ENCODE measurements at regions not wholly inside any gene's neighbourhood (a gene's known extent, or its start where the extent isn't known, plus 50 kb on each side); places are given as distances from the start of the nearest gene placed in this dataset.

DNA sequence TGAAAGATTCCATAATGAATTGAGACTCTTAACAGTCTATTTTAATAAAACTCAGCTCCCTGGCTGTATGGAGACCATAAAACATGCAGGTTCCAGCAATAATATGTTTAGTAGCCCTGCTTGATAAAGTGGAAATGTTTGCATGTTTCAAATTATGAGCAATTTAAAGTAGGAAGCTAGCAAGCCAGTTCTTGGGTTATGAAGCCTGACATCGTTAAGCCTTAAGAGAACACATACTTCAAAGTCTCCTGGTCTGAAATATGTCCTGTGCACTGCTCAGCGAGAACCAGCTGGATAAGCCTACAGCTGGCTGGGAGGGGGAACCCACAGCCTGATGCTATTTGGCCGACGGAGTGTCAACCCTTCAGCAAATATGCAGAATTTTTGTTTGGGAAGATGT lies 140.3 kb downstream of the SALL1 start:
- peaks cover 6% of the 10 kb centered on the region for H3K4me1 ChIP-seq (ENCODE audit: control insufficient read depth, insufficient read depth, low read length)
- H3K27ac ChIP-seq (ENCODE audit: low read depth, low read length), result no peak overlapping the region
- H3K9ac ChIP-seq (ENCODE audit: extremely low read depth, low read length, poor library complexity, severe bottlenecking), result no peak overlapping the region
- H3K36me3 ChIP-seq (ENCODE audit: control insufficient read depth, insufficient read depth, low read length), result no peaks in the 10 kb centered on the region
- H3K27me3 ChIP-seq (ENCODE audit: control insufficient read depth, insufficient read depth, low read length, poor library complexity, severe bottlenecking), result no peaks in the 10 kb centered on the region
- H3K4me3 ChIP-seq (ENCODE audit: low read length), result no peak overlapping the region
- no peak overlapping the region for H3K27ac Mint-ChIP-seq
- no peaks in the 10 kb centered on the region for H3K36me3 Mint-ChIP-seq (ENCODE audit: low read depth)
- no peak for DNase-seq
- peaks cover 8% of the 10 kb centered on the region for H3K9me3 Mint-ChIP-seq
- H3K9me3 ChIP-seq (ENCODE audit: control insufficient read depth, low read length), result no peaks in the 10 kb centered on the region
- peaks cover 17% of the 10 kb centered on the region for H3K4me1 Mint-ChIP-seq
- TF ChIP-seq, protein P1, sequence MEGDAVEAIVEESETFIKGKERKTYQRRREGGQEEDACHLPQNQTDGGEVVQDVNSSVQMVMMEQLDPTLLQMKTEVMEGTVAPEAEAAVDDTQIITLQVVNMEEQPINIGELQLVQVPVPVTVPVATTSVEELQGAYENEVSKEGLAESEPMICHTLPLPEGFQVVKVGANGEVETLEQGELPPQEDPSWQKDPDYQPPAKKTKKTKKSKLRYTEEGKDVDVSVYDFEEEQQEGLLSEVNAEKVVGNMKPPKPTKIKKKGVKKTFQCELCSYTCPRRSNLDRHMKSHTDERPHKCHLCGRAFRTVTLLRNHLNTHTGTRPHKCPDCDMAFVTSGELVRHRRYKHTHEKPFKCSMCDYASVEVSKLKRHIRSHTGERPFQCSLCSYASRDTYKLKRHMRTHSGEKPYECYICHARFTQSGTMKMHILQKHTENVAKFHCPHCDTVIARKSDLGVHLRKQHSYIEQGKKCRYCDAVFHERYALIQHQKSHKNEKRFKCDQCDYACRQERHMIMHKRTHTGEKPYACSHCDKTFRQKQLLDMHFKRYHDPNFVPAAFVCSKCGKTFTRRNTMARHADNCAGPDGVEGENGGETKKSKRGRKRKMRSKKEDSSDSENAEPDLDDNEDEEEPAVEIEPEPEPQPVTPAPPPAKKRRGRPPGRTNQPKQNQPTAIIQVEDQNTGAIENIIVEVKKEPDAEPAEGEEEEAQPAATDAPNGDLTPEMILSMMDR (conservative IDR thresholded peaks at IDR 0.05), result no peak
- H3K27me3 Mint-ChIP-seq (ENCODE audit: insufficient read depth), result peaks cover 10% of the 10 kb centered on the region
- H3K4me3 Mint-ChIP-seq, result no peak overlapping the region
- 85 to 93% methylated on average over 2 to 4 of the region's 4 CpGs for WGBS, 2 experiments (ENCODE audit: insufficient coverage in 1 of 2, insufficient read length in 1 of 2)

DNA sequence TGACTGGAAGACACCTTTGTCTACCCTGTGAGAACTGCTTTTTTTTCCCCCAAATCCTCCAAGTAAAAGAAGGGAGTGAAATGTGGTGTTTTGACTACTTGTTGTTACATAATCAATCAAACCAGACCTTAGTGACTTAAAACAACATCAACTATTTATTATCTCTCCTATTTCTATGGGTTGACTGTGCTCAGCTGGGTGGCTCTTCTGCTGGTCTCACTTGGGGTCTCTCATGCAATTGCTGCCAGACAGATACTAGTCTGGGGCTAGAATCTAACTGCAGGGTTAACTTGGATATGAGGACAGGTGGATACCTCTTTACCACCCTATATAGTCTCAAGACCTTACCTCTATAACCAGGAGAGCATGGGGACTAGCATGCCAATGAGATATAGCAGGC lies 141.3 kb downstream of the SALL1 start:
- no peak for DNase-seq
- Histone ChIP-seq H3K4me3 (ENCODE audit: low read length) (no peak overlapping the region), H3K27me3 (ENCODE audit: control insufficient read depth, insufficient read depth, low read length, poor library complexity, severe bottlenecking) (no peaks in the 10 kb centered on the region), H3K4me1 (ENCODE audit: control insufficient read depth, insufficient read depth, low read length) (peaks cover 6% of the 10 kb centered on the region), H3K36me3 (ENCODE audit: control insufficient read depth, insufficient read depth, low read length) (no peaks in the 10 kb centered on the region), H3K9ac (ENCODE audit: extremely low read depth, low read length, poor library complexity, severe bottlenecking) (no peak overlapping the region), H3K9me3 (ENCODE audit: control insufficient read depth, low read length) (no peaks in the 10 kb centered on the region), H3K27ac (ENCODE audit: low read depth, low read length) (no peak overlapping the region)
- Mint-ChIP-seq H3K4me3 (no peak overlapping the region), H3K27me3 (ENCODE audit: insufficient read depth) (peaks cover 7% of the 10 kb centered on the region), H3K9me3 (peaks cover 8% of the 10 kb centered on the region), H3K36me3 (ENCODE audit: low read depth) (no peaks in the 10 kb centered on the region), H3K27ac (no peak overlapping the region), H3K4me1 (peaks cover 17% of the 10 kb centered on the region)
- TF ChIP-seq, protein P1 (conservative IDR thresholded peaks at IDR 0.05), result no peak

DNA sequence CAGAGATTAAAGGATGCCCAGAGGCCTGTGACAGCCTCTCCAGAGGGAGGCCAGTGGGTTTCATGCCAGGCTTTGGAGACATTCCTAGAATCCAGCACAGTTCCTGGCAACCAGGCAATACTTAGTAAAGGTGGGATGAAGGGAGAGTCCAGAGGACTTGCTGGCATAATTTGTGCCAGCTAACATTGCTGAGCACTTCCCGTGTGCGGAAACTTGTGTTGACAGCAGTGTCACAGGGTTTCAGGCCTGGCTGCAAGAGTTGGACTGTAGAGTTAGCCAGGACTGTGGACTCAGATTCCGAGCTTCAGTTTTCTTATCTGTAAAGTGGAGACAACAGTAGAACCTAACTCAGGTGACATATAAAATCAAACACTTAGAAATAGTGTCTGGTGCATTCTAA lies 141.7 kb downstream of the SALL1 start:
- H3K36me3 ChIP-seq (ENCODE audit: control insufficient read depth, insufficient read depth, low read length), result no peaks in the 10 kb centered on the region
- H3K4me3 Mint-ChIP-seq, result no peak overlapping the region
- H3K4me1 Mint-ChIP-seq, result peaks cover 17% of the 10 kb centered on the region
- peaks cover 8% of the 10 kb centered on the region for H3K9me3 Mint-ChIP-seq
- no peaks in the 10 kb centered on the region for H3K36me3 Mint-ChIP-seq (ENCODE audit: low read depth)
- TF ChIP-seq, protein P1 (conservative IDR thresholded peaks at IDR 0.05), result no peak
- H3K9me3 ChIP-seq (ENCODE audit: control insufficient read depth, low read length), result no peaks in the 10 kb centered on the region
- H3K4me3 ChIP-seq (ENCODE audit: low read length), result no peak overlapping the region
- peaks cover 11% of the 10 kb centered on the region for H3K27me3 Mint-ChIP-seq (ENCODE audit: insufficient read depth)
- H3K9ac ChIP-seq (ENCODE audit: extremely low read depth, low read length, poor library complexity, severe bottlenecking), result no peak overlapping the region
- H3K27ac ChIP-seq (ENCODE audit: low read depth, low read length), result no peak overlapping the region
- no peaks in the 10 kb centered on the region for H3K27me3 ChIP-seq (ENCODE audit: control insufficient read depth, insufficient read depth, low read length, poor library complexity, severe bottlenecking)
- WGBS, 2 experiments (ENCODE audit: insufficient coverage in 1 of 2, insufficient read length in 1 of 2), result 90 to 91% methylated on average over 3 of the region's 3 CpGs
- no peak for DNase-seq
- no peak overlapping the region for H3K27ac Mint-ChIP-seq
- H3K4me1 ChIP-seq (ENCODE audit: control insufficient read depth, insufficient read depth, low read length), result peaks cover 6% of the 10 kb centered on the region
